T-cell (primary cell): ENCODE measurements at regions not wholly inside any gene's neighbourhood (a gene's known extent, or its start where the extent isn't known, plus 50 kb on each side); places are given as distances from the start of the nearest gene placed in this dataset.
A peak's percentile ranks its signal among the peaks of the same experiment; 100 is the strongest.

ENCODE experiments used
- ATAC-seq, 4 experiments: fragments of 200-7000 bp in 3 of 4; fragments of 150-1000 bp in 1 of 4; cut with Tn5 transposase; replicated peaks in 1 of 4; 1 replicate in 3 of 4; 2 replicates in 1 of 4; pipeline ENCODE4 v1.10.0; 2021; ENCODE audit warnings: moderate library complexity in 3 of 4, mild to moderate bottlenecking in 2 of 4, moderate number of reproducible peaks in 1 of 4
- CTCF ChIA-PET, 2 donors: fragments of 300-600 bp; sonication (Branson Sonifier 250); formaldehyde crosslinking; loops; one replicate each; lab custom pipeline; 2022; ENCODE audit warnings: antibody characterized with exemption in 2 of 2; lab: Charles Lee
- POLR2A ChIA-PET, 2 donors: fragments of 300-600 bp; sonication (Branson Sonifier 250); formaldehyde crosslinking; loops; one replicate each; lab custom pipeline; 2022; ENCODE audit warnings: antibody characterized with exemption in 2 of 2; lab: Charles Lee
- DNase-seq, 35 experiments: peaks; one replicate each; pipeline versions ENCODE4 v3.0.0 to v3.0.0-alpha.2; 2013 to 2023
- H3K27ac ChIP-seq: one replicate; pipeline ENCODE4 v1.5.1; 2013; ENCODE audit warnings: low read length
- H3K27me3 ChIP-seq, 2 experiments: replicated peaks in 1 of 2; 1 replicate in 1 of 2; 2 replicates in 1 of 2; pipeline versions ENCODE4 v1.6.1 to v1.7.0; 2013; ENCODE audit warnings: low read length in 1 of 2, mixed read lengths in 1 of 2; ENCODE audit not compliant: control insufficient read depth in 2 of 2, insufficient read depth in 2 of 2; ENCODE audit errors: extremely low read depth in 1 of 2
- H3K36me3 ChIP-seq, 2 donors: 1 replicate in 1 of 2; 2 replicates in 1 of 2; pipeline versions ENCODE4 v1.6.1 to v1.7.0; 2013; ENCODE audit warnings: low read length in 1 of 2; ENCODE audit not compliant: control insufficient read depth in 2 of 2, insufficient read depth in 1 of 2; ENCODE audit errors: extremely low read depth in 1 of 2
- H3K4me1 ChIP-seq, 2 experiments: 1 replicate in 1 of 2; 2 replicates in 1 of 2; pipeline versions ENCODE4 v1.6.1 to v1.7.0; 2013; ENCODE audit warnings: low read length in 2 of 2, mixed read lengths in 1 of 2; ENCODE audit not compliant: insufficient read depth in 2 of 2, control insufficient read depth in 1 of 2; ENCODE audit errors: extremely low read depth in 1 of 2
- H3K4me3 ChIP-seq, 2 donors: 1 replicate in 1 of 2; 2 replicates in 1 of 2; pipeline versions ENCODE4 v1.5.1 to v1.7.0; 2013; ENCODE audit warnings: mild to moderate bottlenecking in 2 of 2, low read length in 1 of 2, moderate library complexity in 1 of 2; ENCODE audit not compliant: control insufficient read depth in 1 of 2; ENCODE audit errors: extremely low read depth in 1 of 2
- H3K9me3 ChIP-seq: 2 replicates; pipeline ENCODE4 v1.7.0; 2013
- H3K27ac Mint-ChIP-seq, 2 donors: one replicate each; pipeline ENCODE4 v1.8.0; 2020 to 2021; ENCODE audit warnings: mild to moderate bottlenecking in 2 of 2, mixed read lengths in 2 of 2
- H3K27me3 Mint-ChIP-seq, 2 donors: one replicate each; pipeline ENCODE4 v1.8.0; 2021 to 2022; ENCODE audit warnings: mixed read lengths in 2 of 2
- H3K36me3 Mint-ChIP-seq: one replicate; pipeline ENCODE4 v1.8.0; 2021; ENCODE audit warnings: mixed read lengths
- H3K4me1 Mint-ChIP-seq, 3 donors: one replicate each; pipeline ENCODE4 v1.8.0; 2020 to 2022; ENCODE audit warnings: mixed read lengths in 3 of 3, mild to moderate bottlenecking in 1 of 3
- H3K4me3 Mint-ChIP-seq, 3 donors: one replicate each; pipeline ENCODE4 v1.8.0; 2020 to 2022; ENCODE audit warnings: mild to moderate bottlenecking in 3 of 3, mixed read lengths in 3 of 3, moderate library complexity in 3 of 3
- H3K9me3 Mint-ChIP-seq, 3 donors: one replicate each; pipeline ENCODE4 v1.8.0; 2020 to 2022; ENCODE audit warnings: mixed read lengths in 3 of 3
- WGBS: methylation state at CpG from one replicate; pipeline ENCODE4 v1.1.5; 2013; ENCODE audit warnings: missing lambda C conversion rate; ENCODE audit not compliant: insufficient coverage; 5-methylcytosine and 5-hydroxymethylcytosine counted together

DNA sequence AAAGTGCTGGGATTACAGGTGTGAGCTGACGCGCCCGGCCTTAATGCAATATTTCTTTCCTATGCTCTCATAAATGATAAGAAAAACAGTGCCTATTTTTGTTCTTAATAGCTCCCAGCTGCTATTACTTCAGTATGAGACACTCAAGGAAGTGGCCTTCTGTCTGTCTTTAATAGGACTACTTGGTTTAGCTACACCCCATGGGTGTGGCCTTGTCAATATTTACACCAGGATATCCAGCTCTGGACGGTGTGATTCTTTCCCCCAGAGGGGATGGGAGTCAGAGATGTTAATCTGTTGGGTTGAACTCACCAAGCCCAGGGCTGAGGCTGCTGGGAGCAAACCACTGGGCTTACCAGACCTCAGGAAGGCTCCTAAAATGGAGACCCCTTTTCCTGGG lies 134.2 kb downstream of the CEP57L1 start:
- Mint-ChIP-seq H3K27me3 (no peaks in the 10 kb centered on the region), H3K4me1 (peaks cover under 1 to 5% (median 4%) of the 10 kb centered on the region in 3 donors), H3K36me3 (no peaks in the 10 kb centered on the region), H3K9me3 (no peaks in the 10 kb centered on the region), H3K27ac (no peak overlapping the region), H3K4me3 (no peak overlapping the region)
- POLR2A ChIA-PET, result interaction anchor here in 1 of 2 donors (0.5 kb wide), 1 partner anchor 607 kb away, joined by 3 read pairs; no protein-coding TSS in a partner anchor
- CTCF ChIA-PET, result no interaction called here
- peaks cover 0 to 2% of the 10 kb centered on the region in 2 experiments for H3K4me1 ChIP-seq
- 93% methylated on average over 3 of the region's 4 CpGs for WGBS
- no peaks in the 10 kb centered on the region for H3K9me3 ChIP-seq
- no peak for ATAC-seq
- no peak overlapping the region for H3K27ac ChIP-seq
- no peak overlapping the region for H3K4me3 ChIP-seq
- H3K27me3 ChIP-seq, result no peaks in the 10 kb centered on the region
- peaks cover 0 to 2% of the 10 kb centered on the region in 2 donors for H3K36me3 ChIP-seq
- DNase-seq, result no peak

DNA sequence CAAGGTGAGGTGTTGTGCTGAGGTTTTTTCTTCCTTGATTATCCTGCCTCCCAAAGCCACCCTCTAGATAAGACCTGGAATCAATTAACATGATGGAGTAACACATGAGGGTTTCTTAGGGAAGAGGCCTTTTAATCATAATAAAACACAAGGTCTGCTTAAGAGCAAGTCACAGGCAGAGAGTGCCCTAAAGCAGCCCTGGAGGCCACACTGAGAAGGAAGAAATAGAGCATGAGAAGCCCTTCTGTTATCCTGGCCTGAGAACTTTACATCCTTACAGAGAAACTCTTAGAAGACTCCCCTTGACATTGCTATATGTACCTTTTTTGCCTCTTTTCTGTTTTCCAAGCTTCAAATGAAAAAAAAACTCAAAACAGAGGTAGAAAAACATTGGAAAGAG lies 132.3 kb downstream of the CEP57L1 start:
- peaks cover 0 to 2% of the 10 kb centered on the region in 2 donors for H3K36me3 ChIP-seq
- H3K27ac ChIP-seq, result no peak overlapping the region
- no peaks in the 10 kb centered on the region for H3K36me3 Mint-ChIP-seq
- no peaks in the 10 kb centered on the region for H3K27me3 Mint-ChIP-seq
- no peak overlapping the region for H3K4me3 ChIP-seq
- no peak for ATAC-seq
- no peaks in the 10 kb centered on the region for H3K9me3 Mint-ChIP-seq
- H3K4me1 Mint-ChIP-seq, result peaks cover 5 to 10% (median 7%) of the 10 kb centered on the region in 3 donors
- CTCF ChIA-PET, result interaction anchor here in 1 of 2 donors (1.0 kb wide), 1 partner anchor 30 kb away, joined by 3 read pairs; no protein-coding TSS in a partner anchor
- H3K4me1 ChIP-seq, result peaks cover 2 to 11% of the 10 kb centered on the region in 2 experiments
- POLR2A ChIA-PET, result interaction anchor here in 1 of 2 donors (0.6 kb wide), 1 partner anchor 1190 kb away, joined by 3 read pairs; no protein-coding TSS in a partner anchor
- no peak overlapping the region for H3K4me3 Mint-ChIP-seq
- H3K27me3 ChIP-seq, result no peaks in the 10 kb centered on the region
- H3K9me3 ChIP-seq, result no peaks in the 10 kb centered on the region
- no peak overlapping the region for H3K27ac Mint-ChIP-seq
- no peak for DNase-seq

GRCh38 chr6:109226353-109226752 lies 131.0 kb downstream of the CEP57L1 start:
- H3K27me3 ChIP-seq, result no peaks in the 10 kb centered on the region
- H3K4me3 ChIP-seq, result no peak overlapping the region
- DNase-seq (no peak), ATAC-seq (no peak)
- H3K4me1 ChIP-seq, result peaks cover 2 to 11% of the 10 kb centered on the region in 2 experiments
- Mint-ChIP-seq H3K4me3 (no peak overlapping the region), H3K9me3 (no peaks in the 10 kb centered on the region), H3K4me1 (peaks cover 8 to 10% (median 10%) of the 10 kb centered on the region in 3 donors), H3K27ac (no peak overlapping the region), H3K36me3 (no peaks in the 10 kb centered on the region), H3K27me3 (no peaks in the 10 kb centered on the region)
- ChIA-PET POLR2A (interaction anchor here in 1 of 2 donors (0.5 kb wide), 1 partner anchor 145 kb away, joined by 3 read pairs; no protein-coding TSS in a partner anchor), CTCF (interaction anchor here in 1 of 2 donors (1.1 kb wide), 1 partner anchor 15 kb away, joined by 3 read pairs; no protein-coding TSS in a partner anchor)
- H3K36me3 ChIP-seq, result peaks cover 0 to 2% of the 10 kb centered on the region in 2 donors
- no peaks in the 10 kb centered on the region for H3K9me3 ChIP-seq
- H3K27ac ChIP-seq, result no peak overlapping the region

GRCh38 chr6:109225946-109226345 lies 130.6 kb downstream of the CEP57L1 start:
- H3K4me3 Mint-ChIP-seq, result no peak overlapping the region
- H3K4me1 ChIP-seq, result peaks cover 2 to 11% of the 10 kb centered on the region in 2 experiments
- H3K4me1 Mint-ChIP-seq, result peaks cover 11 to 13% (median 13%) of the 10 kb centered on the region in 3 donors
- CTCF ChIA-PET, result interaction anchor here in 1 of 2 donors (1.1 kb wide), 1 partner anchor 16 kb away, joined by 3 read pairs; no protein-coding TSS in a partner anchor
- POLR2A ChIA-PET, result interaction anchor here in 1 of 2 donors (0.5 kb wide), 1 partner anchor 145 kb away, joined by 3 read pairs; no protein-coding TSS in a partner anchor
- H3K27me3 Mint-ChIP-seq, result no peaks in the 10 kb centered on the region
- DNase-seq (no peak), ATAC-seq (no peak)
- H3K4me3 ChIP-seq, result no peak overlapping the region
- H3K36me3 Mint-ChIP-seq, result no peaks in the 10 kb centered on the region
- H3K9me3 Mint-ChIP-seq, result no peaks in the 10 kb centered on the region
- no peak overlapping the region for H3K27ac Mint-ChIP-seq
- peaks cover 0 to 2% of the 10 kb centered on the region in 2 donors for H3K36me3 ChIP-seq
- no peak overlapping the region for H3K27ac ChIP-seq
- H3K27me3 ChIP-seq, result no peaks in the 10 kb centered on the region
- no peaks in the 10 kb centered on the region for H3K9me3 ChIP-seq
- WGBS, result 96% methylated on average over 4 of the region's 6 CpGs

GRCh38 chr6:109224994-109225393 lies 129.7 kb downstream of the CEP57L1 start:
- Mint-ChIP-seq H3K4me1 (peaks cover 20 to 22% (median 21%) of the 10 kb centered on the region in 3 donors), H3K4me3 (no peak overlapping the region), H3K36me3 (no peaks in the 10 kb centered on the region), H3K9me3 (no peaks in the 10 kb centered on the region), H3K27ac (no peak overlapping the region), H3K27me3 (no peaks in the 10 kb centered on the region)
- no peak overlapping the region for H3K4me3 ChIP-seq
- H3K36me3 ChIP-seq, result no peaks in the 10 kb centered on the region
- H3K27ac ChIP-seq, result no peak overlapping the region
- ChIA-PET CTCF (interaction anchor here in 1 of 2 donors (0.5 to 0.6 kb wide), 2 partner anchors 169 to 982 kb away, joined by 4 to 6 read pairs; no protein-coding TSS in a partner anchor), POLR2A (no interaction called here)
- DNase-seq, result no peak
- no CpG with 5 or more reads among the region's 1 CpG for WGBS
- peaks cover 2 to 11% of the 10 kb centered on the region in 2 experiments for H3K4me1 ChIP-seq
- no peaks in the 10 kb centered on the region for H3K27me3 ChIP-seq
- no peak for ATAC-seq
- H3K9me3 ChIP-seq, result no peaks in the 10 kb centered on the region

DNA sequence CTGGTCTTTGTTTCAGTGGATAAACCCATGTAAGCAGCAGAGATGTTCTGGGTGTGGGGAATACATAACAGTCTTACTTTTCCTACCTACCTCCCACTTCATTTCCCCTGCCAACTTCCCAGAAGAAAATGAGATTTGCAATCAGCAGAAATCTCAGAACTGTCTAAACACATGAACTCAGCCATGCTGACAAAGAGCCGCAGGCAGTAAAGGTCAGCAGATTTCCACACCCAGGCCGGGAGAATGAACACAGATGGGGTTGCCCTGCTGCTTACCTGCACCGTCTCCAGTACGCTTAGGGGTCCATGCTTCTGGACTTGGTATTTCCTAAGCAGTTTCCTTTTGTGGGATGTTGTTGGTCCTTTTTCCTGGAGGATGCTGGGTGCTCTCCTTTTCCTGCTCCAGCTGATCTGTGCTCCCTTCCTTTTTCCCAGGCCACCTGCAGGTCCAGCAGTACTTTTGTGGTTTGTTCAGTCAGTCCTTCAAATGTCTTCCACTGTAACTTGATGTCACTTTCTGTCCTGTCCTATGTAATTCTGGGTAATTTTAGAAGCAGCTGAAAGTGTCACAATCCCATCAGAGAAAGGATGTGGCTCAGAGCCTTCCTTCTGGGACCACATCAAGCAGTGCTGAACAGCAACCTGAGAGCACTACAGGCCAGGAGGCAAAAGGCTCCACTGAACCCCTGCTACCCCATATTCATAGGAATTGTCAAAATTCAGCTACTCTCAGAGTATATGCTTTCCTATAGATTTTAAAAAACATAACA lies 129.0 kb downstream of the CEP57L1 start:
- H3K36me3 ChIP-seq, result no peaks in the 10 kb centered on the region
- ChIA-PET CTCF (interaction anchor here in 1 of 2 donors (0.5 kb wide), 1 partner anchor 983 kb away, joined by 4 read pairs; no protein-coding TSS in a partner anchor), POLR2A (no interaction called here)
- no peaks in the 10 kb centered on the region for H3K27me3 Mint-ChIP-seq
- H3K9me3 ChIP-seq, result no peaks in the 10 kb centered on the region
- WGBS, result 94% methylated on average over 2 of the region's 4 CpGs
- H3K9me3 Mint-ChIP-seq, result no peaks in the 10 kb centered on the region
- no peak overlapping the region for H3K27ac Mint-ChIP-seq
- no peak overlapping the region for H3K4me3 ChIP-seq
- H3K4me1 ChIP-seq, result peaks cover 2 to 11% of the 10 kb centered on the region in 2 experiments
- H3K27me3 ChIP-seq, result no peaks in the 10 kb centered on the region
- H3K4me1 Mint-ChIP-seq, result peaks cover 20 to 23% (median 23%) of the 10 kb centered on the region in 3 donors
- no peak overlapping the region for H3K27ac ChIP-seq
- ATAC-seq, result peak in 1 of 4 experiments; percentile 74
- no peaks in the 10 kb centered on the region for H3K36me3 Mint-ChIP-seq
- no peak for DNase-seq
- H3K4me3 Mint-ChIP-seq, result no peak overlapping the region
